WERI-Rb-1 (cell line): ENCODE measurements at regions not wholly inside any gene's neighbourhood (a gene's known extent, or its start where the extent isn't known, plus 50 kb on each side); places are given as distances from the start of the nearest gene placed in this dataset.

Source experiments
- DNase-seq: peaks from one replicate; pipeline ENCODE4 v3.0.0-alpha.2; 2020
- H3K27ac ChIP-seq: fragments of 250-450 bp; sonication (Bioruptor Pico); 2 replicates; pipeline ENCODE4 v1.5.1; 2020; ENCODE audit warnings: mild to moderate bottlenecking, moderate library complexity
- H3K27me3 ChIP-seq: fragments of 250-450 bp; sonication (Bioruptor Pico); 2 replicates; pipeline ENCODE4 v1.5.1; 2021; ENCODE audit warnings: mild to moderate bottlenecking, low read depth, moderate library complexity; ENCODE audit not compliant: insufficient read depth, severe bottlenecking
- H3K36me3 ChIP-seq: fragments of 250-450 bp; sonication (Bioruptor Pico); 2 replicates; pipeline ENCODE4 v1.5.1; 2020; ENCODE audit warnings: mild to moderate bottlenecking, moderate library complexity
- H3K4me3 ChIP-seq: 2 replicates; pipeline ENCODE4 v1.5.1; 2011; ENCODE audit warnings: low read depth, mild to moderate bottlenecking, control low read depth, low read length
- H3K9me3 ChIP-seq: fragments of 250-450 bp; sonication (Bioruptor Pico); 2 replicates; pipeline ENCODE4 v1.5.1; 2021; ENCODE audit warnings: mild to moderate bottlenecking, moderate library complexity; ENCODE audit not compliant: severe bottlenecking
- TF ChIP-seq, protein P1 (sequence below): IDR thresholded peaks from 2 replicates; pipeline ENCODE4 v1.5.1; 2011; ENCODE audit warnings: low read depth, mild to moderate bottlenecking, control low read depth, inconsistent platforms, low read length

DNA sequence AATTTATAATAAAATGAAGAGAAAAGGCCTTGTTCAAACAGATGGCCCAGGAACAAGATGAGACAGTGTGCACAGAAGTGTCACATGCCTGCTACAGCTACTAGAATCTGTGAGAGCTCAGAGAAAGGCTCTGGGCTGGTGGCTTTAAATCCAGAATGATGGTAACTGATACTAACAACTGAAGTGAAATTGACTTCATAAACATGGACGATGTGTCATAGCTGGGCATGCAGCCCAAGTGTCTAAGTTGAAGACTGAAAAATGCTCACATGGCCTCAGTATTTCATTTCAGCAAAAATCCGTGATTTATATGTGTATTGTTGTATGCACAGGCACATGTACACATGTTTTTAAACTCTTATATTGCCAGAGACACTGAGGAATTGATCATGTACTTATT, 208.3 kb upstream of the RUNX1 start:
- TF ChIP-seq, protein P1, sequence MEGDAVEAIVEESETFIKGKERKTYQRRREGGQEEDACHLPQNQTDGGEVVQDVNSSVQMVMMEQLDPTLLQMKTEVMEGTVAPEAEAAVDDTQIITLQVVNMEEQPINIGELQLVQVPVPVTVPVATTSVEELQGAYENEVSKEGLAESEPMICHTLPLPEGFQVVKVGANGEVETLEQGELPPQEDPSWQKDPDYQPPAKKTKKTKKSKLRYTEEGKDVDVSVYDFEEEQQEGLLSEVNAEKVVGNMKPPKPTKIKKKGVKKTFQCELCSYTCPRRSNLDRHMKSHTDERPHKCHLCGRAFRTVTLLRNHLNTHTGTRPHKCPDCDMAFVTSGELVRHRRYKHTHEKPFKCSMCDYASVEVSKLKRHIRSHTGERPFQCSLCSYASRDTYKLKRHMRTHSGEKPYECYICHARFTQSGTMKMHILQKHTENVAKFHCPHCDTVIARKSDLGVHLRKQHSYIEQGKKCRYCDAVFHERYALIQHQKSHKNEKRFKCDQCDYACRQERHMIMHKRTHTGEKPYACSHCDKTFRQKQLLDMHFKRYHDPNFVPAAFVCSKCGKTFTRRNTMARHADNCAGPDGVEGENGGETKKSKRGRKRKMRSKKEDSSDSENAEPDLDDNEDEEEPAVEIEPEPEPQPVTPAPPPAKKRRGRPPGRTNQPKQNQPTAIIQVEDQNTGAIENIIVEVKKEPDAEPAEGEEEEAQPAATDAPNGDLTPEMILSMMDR: no peak
- Histone ChIP-seq H3K27me3 (peaks cover 82% of the 10 kb centered on the region), H3K36me3 (no peaks in the 10 kb centered on the region), H3K9me3 (no peaks in the 10 kb centered on the region), H3K27ac (no peak overlapping the region), H3K4me3 (no peak overlapping the region)
- no peak for DNase-seq

DNA sequence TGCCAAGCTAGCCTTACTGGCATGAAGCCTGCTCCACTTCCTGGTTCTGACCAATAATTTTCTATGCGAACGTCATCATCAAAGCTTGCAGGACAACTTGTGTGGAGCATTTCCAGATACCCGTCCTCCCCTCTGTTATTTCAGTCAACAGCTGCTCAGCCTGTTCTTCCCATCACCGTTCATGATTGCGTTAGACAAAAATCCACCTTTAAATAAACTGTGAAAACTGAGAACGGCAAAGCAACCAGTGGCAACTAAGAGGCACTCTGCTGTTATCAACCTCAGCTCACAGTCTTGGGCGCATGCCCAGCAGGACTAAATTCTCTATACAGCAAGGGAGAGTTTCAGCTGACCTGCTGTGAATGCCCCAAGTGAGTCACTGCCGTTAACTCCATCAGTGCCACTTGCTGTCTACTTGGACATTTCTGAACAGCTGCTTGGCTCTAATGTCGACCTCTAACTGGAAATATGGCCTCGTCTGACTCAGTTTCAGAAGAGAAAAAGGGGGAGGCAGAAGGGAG, 207.4 kb upstream of the RUNX1 start:
- TF ChIP-seq, protein P1: no peak
- Histone ChIP-seq H3K4me3 (no peak overlapping the region), H3K27ac (no peak overlapping the region), H3K36me3 (no peaks in the 10 kb centered on the region), H3K9me3 (no peaks in the 10 kb centered on the region), H3K27me3 (peaks cover 83% of the 10 kb centered on the region)
- no peak for DNase-seq

DNA sequence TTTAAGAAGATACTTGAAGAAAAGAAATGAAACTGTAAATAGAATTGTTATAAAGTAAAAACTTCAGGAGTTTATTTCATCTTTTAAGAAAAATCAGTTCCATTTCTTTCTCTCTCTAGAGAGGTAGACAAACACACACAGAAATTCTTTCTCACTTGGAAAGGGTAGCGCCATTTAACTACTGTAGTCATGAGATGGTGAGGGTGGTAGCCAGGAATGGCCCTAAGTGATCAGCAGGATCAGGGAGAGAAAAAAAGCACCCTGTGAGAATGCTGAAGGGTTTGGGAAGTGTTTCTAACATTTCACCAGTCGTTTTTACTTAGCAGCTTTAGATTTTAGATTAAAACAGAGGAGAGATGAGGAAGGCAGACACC, 205.7 kb upstream of the RUNX1 start:
- H3K9me3 ChIP-seq: no peaks in the 10 kb centered on the region
- TF ChIP-seq, protein P1: no peak
- peaks cover 94% of the 10 kb centered on the region for H3K27me3 ChIP-seq
- DNase-seq: no peak
- no peaks in the 10 kb centered on the region for H3K36me3 ChIP-seq
- H3K4me3 ChIP-seq: no peak overlapping the region
- no peak overlapping the region for H3K27ac ChIP-seq

DNA sequence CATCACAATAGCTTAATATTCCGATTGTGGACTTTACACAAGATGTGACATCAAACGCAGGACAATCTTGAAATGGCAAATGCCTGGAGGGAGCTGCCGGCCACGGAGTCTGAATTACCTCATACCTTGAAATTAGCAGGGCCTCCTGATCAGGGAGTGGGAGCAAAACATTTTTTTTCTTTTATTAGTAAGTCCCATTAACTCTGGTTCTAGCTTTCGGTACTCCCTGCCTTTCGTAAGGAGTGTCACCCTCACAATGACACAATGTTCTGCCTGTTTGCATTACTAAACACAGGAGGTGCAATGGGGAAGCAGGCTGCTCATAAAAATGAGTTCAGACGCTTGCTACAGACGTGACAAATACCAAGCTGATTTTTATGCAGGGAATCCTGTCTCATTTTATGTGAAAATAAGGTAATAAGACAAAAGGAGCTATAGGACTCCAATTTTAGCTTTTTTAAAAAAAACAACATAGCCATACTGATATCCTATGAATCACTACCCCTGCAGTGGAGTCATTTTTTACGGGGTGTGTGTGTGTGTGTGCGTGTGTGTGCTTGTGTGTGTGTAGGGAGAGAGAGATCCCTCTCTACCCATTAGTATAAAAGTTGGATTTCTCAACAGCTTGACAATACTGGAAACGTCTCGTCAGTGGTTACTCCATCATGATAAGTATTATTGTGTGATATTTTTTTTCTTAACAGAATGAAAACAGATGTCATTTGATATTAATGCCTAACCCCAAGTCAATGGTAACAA, 205.1 kb upstream of the RUNX1 start:
- no peak for DNase-seq
- Histone ChIP-seq H3K9me3 (no peaks in the 10 kb centered on the region), H3K4me3 (no peak overlapping the region), H3K27me3 (peaks cover 94% of the 10 kb centered on the region), H3K27ac (no peak overlapping the region), H3K36me3 (no peaks in the 10 kb centered on the region)
- TF ChIP-seq, protein P1: no peak

DNA sequence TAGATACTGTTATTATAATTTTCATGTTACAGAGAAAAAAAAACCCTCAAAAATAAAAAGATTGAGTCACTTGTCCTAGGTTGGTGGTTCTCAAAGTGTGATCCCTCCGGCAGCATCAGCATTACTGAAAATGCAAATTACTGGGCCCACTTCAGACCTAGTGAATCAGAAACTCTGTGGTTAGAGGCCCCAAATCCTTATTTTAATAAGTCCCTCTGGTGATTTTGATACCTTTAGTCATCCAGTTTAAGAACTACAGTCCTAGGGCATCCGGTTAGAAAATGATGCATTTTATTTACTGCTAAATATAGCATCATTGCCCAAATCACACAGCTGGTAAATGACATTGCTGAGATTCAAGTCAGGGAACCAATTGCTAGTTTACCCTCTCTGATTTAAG, 203.7 kb upstream of the RUNX1 start:
- H3K36me3 ChIP-seq: no peaks in the 10 kb centered on the region
- no peak overlapping the region for H3K4me3 ChIP-seq
- DNase-seq: no peak
- TF ChIP-seq, protein P1: no peak
- H3K9me3 ChIP-seq: no peaks in the 10 kb centered on the region
- H3K27me3 ChIP-seq: peaks cover 96% of the 10 kb centered on the region
- no peak overlapping the region for H3K27ac ChIP-seq

DNA sequence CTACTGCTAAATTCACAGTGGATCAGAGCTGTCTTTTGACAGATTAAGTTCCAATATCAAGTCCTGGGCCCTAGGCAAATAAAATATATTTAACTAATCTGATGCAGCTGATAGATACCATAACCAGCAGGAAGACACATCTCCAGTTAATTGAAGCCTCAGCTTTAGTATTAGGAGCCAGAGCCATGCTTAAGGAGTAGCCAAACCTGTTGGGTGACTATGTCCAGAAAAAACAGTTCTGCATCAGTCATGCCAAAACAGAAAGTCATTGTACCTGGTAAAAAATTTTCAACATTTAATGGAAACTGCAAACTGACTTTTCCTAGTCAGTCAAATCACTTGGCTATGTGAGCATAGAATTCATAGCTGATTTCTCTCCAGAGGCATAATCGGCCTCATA, 200.5 kb upstream of the RUNX1 start:
- no peaks in the 10 kb centered on the region for H3K36me3 ChIP-seq
- no peak for DNase-seq
- H3K27ac ChIP-seq: no peak overlapping the region
- TF ChIP-seq, protein P1: no peak
- H3K27me3 ChIP-seq: peaks cover 98% of the 10 kb centered on the region
- no peak overlapping the region for H3K4me3 ChIP-seq
- H3K9me3 ChIP-seq: no peaks in the 10 kb centered on the region
